Renal cortex interstitium (tissue), 11 donors: ENCODE measurements at regions not wholly inside any gene's neighbourhood (a gene's known extent, or its start where the extent isn't known, plus 50 kb on each side); places are given as distances from the start of the nearest gene placed in this dataset.
"Not testable (repeated sequence)": the region's sequence is repeated elsewhere in the genome, so short reads cannot be mapped to it uniquely, and the experiment has no call there.

Source experiments
- DNase-seq, 11 donors: peaks; one replicate each; pipeline ENCODE4 v3.0.0-alpha.2; 2013; ENCODE audit warnings: low read depth in 9 of 11, low spot score in 4 of 11; ENCODE audit errors: extremely low read depth in 1 of 11

DNA sequence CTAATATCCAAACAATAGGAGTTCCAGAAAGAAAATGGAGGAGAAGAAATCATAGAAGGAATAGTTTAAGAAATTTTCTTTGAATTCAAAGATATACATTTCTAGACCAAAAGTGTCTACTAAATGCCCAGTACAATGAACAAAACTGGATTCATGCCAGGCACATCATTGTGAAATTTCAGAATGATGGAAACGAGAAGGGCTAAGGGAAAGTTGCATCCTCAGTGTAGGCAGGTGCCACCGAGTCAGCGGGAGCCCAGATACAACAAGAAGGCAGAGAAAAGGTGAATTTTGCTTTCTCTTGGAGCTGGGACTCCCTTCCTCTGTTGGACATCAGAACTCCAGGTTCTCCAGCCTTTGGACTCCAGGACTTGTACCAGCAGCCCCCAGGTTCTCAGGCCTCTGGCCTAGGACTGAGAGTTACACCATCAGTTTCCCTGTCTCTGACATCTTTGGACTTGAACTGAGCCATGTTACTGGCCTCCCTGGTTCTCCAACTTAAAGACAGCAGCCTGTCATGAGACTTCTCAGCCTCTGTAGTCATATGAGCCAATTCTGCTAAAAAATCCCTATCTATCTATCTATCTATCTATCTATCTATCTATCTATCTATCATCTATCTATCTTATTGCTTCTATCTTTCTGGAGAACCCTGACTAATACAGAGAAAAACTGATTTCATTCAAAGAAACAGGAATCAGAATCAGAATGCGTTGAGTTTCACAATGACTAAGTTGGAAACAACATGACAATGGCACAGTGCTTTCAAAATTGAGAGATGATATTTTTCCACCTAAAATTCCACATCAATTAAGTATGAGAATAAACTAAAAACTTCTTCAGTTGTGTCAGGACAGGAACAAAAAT is 207.7 kb downstream of the FAM43A start:
- DNase-seq, result no peak

DNA sequence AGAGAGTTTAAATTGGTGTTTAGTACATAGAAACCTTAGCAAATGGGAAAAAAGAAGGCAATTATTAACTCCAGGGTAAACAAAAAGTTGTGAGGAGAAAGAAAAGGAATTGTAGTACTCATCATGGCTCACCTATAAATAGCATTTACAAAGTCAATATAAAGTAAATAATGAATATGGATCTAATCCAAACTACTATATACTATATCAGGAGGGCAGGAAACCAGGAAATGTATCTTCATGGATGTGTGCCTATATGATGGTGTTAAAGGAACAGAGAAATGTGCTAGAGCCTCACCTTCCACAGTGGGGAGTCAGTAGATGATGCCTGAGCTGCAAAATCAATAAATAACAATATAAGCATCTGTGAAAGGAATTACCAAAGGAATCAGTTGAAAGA is 208.9 kb downstream of the FAM43A start:
- DNase-seq, result no peak

DNA sequence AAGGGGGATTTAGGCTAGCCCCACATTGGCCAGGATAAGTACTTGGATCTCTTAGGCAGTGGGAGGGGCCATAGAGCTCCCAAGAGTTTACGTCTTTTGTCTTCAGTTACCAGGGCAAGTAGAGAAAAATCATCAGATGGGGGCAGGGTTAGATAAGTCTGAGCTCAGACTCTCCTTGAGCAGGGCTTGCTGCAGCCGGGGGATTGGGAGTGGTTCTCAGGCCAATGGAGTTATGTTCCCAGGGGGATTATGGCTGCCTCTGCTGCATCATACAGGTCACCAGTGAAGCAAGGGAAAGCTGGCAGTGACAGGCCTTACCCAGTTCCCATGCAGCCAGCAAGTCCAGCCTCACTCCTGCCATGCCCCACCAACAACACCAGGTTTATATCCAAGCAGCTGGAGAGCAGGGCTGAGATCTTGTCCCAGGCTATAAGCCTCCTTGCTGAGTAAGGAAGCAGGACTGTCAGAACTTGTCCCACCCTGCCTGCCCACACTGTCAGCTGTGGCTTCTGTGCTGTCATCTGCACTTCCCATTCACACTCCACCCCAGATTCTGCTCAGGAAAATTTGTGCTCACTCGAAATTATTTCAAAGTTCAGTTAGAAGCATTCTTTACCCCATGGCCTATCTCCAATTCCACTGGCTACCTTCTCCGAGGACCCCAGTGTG is 215.3 kb downstream of the FAM43A start:
- DNase-seq, result no peak

DNA sequence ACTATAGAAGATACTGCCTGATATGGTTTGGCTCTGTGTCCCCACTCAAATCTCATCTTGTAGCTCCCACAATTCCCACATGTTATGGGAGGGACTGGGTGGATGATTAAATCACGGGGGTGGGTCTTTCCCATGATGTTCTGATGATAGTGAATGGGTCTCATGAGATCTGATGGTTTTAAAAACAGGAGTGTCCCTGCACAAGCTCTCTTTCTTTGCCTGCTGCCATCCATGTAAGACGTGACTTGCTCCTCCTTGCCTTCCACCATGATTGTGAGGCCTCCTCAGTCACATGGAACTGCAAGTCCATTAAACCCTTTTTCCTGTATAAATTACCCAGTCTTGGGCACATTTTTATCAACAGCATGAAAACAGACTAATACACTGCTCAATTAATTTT is 217.8 kb downstream of the FAM43A start:
- DNase-seq, result not testable (repeated sequence)

DNA sequence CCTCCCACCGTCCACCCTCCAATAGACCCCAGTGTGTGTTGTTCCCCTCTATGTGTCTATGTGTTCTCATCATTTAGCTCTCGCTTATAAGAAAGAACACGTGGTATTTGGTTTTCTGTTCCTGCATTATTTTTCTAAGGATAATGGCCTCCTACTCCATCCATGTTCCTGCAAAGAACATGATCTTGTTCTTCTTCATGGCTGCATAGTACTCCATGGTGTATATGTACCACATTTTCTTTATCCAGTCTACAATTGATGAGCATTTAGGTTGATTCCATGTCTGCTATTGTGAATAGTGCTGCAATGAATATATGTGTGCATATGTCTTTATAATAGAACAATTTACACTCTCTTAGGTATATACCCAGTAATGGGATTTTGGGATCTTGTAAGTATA is 219.3 kb downstream of the FAM43A start:
- DNase-seq, result not testable (repeated sequence)

DNA sequence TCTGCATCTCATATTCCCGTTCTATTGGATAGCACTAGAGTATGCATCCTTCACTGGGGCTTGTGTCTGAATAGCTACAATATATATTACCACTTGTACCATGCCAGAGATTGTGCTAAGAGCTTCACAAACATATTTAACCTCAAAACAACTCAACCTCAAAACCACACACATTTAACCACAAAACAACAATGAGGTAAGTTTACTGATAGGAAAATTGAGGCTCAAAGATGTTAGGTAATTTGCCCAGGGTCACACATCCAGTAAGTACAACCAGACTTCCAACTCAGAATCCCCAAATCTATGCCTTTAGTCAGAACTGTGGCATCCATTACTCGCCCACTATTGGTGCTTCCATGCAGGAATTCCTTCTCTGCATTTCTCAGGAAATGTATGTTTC is 220.0 kb downstream of the FAM43A start:
- no peak for DNase-seq

DNA sequence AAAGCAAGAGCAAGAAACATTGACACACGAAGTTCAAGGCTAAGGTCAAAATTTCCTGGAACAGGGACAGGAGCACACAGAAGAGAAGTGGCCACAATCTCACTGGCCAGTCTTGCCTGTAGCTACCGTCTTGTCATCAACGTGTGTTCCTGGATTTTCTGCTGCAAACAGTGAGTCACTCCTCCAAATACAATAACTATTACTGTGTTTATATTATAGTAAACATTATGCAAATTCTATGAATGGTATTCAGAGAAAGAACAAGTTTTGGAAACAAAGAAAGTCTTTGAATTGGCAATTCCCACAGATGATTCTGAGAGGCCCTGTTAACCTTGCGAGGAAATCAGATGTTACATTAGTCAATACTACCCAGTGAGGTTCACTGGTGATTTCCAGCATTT is 220.5 kb downstream of the FAM43A start:
- no peak for DNase-seq

DNA sequence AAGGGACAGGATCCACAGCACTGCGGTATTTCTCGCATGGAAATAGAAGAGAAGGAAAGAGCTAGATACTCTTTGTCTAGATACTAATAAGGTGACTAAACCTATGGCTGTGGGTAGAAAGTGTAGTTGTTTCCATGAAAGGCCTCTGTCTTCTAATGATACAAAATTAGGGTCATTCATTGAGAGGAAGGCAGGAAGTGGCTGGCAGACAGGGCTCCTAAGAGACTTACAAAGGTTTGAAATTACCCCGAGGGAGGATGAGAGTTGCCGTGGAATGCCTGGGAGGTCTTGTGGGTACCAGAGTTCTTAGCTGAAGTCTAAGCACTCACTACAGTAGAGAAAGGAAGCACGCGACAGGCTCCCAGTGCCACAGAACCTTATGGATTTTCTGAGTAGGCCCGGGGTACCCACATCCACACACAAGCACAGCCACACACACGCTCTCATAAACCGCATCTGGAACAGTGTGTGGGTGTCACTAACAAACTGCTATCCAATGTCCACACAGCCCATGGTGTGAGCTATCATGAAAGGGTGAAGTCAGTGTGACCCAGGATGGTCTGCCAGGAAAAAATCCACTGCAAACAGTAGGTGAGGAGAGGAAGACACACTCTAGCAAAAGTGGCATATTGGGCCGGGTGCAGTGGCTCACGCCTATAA is 221.4 kb downstream of the FAM43A start:
- DNase-seq, result no peak

DNA sequence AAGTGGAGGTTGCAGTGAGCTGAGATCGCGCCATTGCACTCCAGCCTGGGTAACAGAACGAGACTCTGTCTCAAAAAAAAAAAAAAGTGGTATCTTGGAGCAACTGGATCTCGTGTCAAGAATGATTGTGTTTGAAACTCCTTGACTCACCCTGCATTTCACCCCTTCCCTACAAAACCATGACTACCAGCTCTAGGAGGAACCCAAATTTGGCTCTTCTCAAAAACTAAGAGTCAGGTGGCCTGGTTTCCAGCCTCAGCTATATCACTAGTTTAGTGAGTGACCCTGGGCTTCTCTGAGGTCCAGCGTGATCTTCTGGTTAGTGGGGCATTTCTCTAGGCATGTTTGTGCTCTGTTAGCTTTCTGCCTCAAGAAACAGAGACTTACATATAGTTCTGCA is 222.1 kb downstream of the FAM43A start:
- DNase-seq, result no peak

DNA sequence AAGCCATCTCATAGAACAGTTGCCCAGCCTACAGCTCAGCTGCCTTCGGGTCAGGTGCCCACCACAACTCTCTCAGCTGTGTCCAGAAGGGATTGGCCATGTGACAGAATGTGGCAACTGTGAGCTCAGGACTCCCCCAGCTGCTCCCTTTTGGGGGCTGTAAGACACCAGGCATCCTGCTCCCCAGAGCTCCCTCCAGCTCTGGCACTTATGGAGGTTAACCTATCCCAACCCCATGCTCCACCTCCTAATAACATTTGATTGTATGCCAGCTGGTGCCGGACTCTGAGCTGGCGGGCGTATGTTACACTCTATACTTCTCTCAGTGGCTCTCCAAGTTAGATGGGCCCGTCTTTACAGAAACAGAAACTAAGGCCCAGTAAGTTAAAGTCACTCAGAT is 222.8 kb downstream of the FAM43A start:
- DNase-seq, result no peak

DNA sequence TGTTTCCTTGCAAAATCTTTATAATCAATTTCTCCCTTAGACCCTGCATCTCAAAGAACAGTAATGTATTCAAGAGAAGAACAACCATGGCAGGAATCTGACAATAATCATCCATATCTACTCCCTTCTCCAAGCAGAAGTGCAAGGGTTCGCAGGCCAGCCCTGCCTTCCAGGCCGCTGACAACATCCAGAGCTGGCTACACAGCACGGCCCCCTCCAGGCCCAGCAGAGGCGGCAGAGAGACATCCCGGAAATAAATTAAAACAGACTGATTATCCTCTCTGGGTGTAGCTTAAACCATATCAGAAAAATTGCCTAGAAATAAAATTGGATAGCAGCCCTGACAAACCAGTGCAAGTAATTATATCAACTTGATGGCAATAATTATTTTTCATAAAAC is 223.3 kb downstream of the FAM43A start:
- no peak for DNase-seq

DNA sequence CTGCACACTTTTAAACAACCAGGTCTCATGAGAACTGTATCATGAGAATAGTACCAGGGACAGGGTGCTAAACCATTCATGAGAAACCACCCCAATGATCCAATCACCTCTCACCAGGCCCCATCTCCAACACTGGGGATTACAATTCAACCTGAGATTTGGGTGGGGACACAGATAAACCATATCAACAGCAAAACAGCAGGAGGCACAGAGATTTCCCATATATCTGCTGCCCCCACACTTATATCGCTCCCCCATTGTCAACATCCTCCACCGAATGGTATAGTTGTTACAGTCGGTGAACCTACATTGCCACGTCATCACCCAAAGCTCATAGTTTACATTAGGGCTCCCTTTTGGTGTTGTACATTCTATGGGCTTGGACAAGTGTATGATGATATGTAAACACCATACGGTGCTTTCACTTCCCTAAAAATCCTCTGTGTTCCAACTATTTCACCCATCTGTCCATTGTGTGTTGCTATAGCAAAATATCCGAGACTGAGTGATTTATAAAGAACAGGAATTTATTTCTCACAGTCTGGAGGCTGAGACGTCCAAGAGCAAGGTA is 224.8 kb downstream of the FAM43A start:
- DNase-seq, result no peak

DNA sequence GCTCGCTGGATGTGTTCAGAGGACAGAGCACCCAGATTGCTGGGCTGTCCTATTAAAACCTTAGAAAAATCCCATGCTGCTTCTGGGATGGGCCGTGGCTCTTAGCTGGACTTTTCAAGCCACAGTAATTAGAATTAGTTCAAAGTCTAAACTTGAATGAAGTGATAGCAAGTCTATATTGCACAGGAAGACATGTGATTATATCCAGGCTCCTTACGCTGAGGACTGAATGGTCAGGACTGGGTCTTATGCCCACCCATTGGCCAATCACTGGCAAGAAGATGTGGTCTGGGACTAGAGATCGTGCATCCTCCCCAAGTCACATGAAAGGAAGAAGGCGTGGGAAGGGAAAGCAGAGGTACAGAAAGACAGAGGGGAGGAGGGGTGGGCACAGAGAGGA is 227.6 kb downstream of the FAM43A start:
- DNase-seq, result no peak

DNA sequence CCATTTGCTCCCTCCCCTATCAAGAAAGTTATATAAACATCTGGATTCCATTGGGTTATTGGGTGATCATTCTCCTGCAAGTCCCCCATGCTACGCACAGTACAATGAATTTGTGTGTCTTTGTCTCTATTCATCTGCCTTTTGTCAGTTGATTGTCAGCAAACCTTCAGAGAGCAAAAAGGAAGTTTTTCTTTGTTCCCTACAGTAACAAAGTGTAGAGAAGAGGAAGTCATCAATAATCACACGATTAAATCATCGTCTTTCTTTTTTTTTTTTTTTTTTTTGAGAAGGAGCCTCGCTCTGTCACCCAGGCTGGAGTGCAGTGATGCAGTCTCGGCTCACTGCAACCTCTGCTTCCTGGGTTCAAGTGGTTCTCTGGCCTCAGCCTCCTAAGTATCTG is 239.2 kb downstream of the FAM43A start:
- DNase-seq, result not testable (repeated sequence)

DNA sequence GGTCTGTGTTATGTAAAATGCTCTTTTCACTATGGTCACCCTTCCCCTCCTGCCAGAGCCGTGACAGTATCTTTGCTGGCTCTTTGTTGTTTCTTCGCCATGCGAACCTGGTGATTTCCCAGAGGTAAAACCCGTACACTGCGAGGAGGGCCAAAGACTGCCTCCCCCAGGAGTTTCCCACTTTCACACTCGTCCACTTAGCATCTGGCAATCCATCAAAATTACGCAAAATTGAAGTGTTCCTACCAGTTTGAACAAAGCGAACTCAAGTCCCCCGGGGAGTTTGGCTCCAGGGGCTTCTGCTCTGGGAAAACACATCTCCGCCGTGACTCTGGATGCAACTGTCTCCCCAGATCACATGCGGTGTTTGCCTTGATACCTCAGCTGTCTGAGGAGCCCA is 239.9 kb downstream of the FAM43A start:
- DNase-seq, result no peak

DNA sequence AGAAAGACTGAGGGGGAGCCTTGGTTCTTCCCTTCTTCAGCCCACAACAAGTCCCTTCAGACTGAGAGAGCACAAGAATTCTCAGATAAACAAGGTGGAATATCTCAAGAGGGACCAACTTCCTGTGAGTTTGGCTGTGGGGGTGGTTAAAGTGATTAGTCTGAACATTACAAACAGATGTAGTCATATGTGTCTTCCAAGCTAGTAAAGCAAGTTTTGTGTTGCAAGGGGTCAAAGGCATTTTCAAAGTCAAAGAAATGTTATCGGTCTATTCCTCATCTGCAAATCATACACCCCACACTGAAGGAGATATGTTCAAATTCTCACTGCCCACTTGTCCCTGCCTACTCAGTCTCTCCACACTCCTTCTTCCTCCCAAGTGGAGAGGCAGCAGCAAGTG is 242.5 kb downstream of the FAM43A start:
- DNase-seq, result no peak

DNA sequence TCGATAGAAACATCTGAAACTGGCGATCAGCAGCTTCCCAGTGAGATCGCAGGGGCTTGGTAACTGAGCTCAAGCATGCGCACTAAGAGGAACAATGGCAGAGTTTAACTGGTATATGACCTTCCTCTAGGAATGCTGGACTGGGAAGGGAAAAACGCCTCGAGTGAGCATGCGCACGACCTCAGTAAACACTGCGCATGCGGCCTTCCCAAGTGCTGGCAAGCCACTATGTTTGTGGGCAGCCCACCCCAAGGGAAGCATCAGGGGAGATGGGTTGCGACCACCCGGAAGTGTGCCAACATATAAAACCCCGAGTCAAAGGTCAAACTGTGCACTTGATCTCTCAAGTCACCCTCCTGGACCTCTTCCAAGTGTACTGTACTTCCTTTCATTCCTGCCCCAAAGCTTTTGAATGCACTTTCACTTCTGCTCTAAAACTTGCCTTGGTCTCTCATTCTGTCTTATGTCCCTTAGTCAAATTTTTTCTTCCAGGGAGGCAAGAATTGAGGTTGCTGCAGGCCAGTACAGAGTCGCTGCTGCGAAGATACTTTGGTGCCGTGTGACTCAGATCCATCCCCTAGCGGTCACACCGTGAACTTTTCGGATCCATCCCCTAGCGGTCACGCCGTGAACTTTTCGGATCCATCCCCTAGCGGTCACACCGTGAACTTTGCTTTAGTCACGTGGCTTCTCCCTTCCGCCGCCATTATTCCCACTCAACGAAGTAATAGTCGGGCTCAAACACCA is 243.3 kb downstream of the FAM43A start:
- no peak for DNase-seq

DNA sequence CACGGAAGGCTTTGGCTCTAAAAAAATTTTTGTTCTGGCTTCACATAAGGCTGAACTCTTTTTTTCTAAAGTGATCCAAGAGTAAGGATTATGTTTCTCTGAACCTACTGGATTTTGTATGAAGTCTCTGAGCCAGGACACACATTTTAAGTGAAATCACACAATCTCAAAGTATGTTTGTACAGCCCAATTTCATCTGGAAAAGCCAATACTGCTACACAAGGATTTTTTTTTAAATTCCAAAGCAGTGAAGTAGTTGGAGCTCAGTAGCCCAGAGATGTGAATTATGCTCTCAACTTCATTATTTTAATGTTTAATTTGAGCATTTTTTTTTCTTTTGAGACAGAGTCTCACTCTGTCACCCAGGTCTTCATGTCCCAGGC is 243.9 kb downstream of the FAM43A start:
- no peak for DNase-seq
